Gastrocnemius medialis (tissue), 4 donors: ENCODE measurements at regions not wholly inside any gene's neighbourhood (a gene's known extent, or its start where the extent isn't known, plus 50 kb on each side); places are given as distances from the start of the nearest gene placed in this dataset.

Source experiments
- CTCF ChIP-seq, 5 experiments: fragments of 450-650 bp in 3 of 5; fragments of 200-600 bp in 2 of 5; sonication (generic) in 2 of 5; IDR thresholded peaks in 4 of 5; conservative IDR thresholded peaks in 1 of 5; 1 replicate in 4 of 5; 2 replicates in 1 of 5; pipeline ENCODE4 v1.5.1; 2016 to 2019; ENCODE audit warnings: antibody characterized with exemption in 5 of 5, mild to moderate bottlenecking in 3 of 5, moderate library complexity in 3 of 5
- POLR2A ChIP-seq, 2 donors: fragments of 450-650 bp; IDR thresholded peaks; one replicate each; pipeline ENCODE4 v1.6.1; 2017; ENCODE audit warnings: antibody characterized with exemption in 2 of 2, mild to moderate bottlenecking in 2 of 2, moderate library complexity in 2 of 2

- no peak for TF ChIP-seq POLR2A (IDR thresholded peaks at IDR 0.05)
- no peak for TF ChIP-seq CTCF (IDR thresholded peaks at IDR 0.05 in 4 of 5, conservative IDR thresholded peaks at IDR 0.05 in 1 of 5)
Measured at GRCh38 chr10:109114579-109114978, 808.7 kb downstream of the XPNPEP1 start.
